HG03159 (cell line): ENCODE measurements at regions not wholly inside any gene's neighbourhood (a gene's known extent, or its start where the extent isn't known, plus 50 kb on each side); places are given as distances from the start of the nearest gene placed in this dataset.

Experiments used
- ATAC-seq: cut with Tn5 transposase; IDR thresholded peaks from one replicate; pipeline ENCODE4 v1.9.1; 2021; ENCODE audit warnings: mild to moderate bottlenecking, moderate library complexity; ENCODE audit not compliant: unreplicated experiment

- no peak for ATAC-seq
These were observed 83.5 kb upstream of the STARD13 start for GRCh38 chr13:33369073-33369472.

- no peak for ATAC-seq
These were observed 86.8 kb upstream of the STARD13 start for GRCh38 chr13:33372251-33372919.

GRCh38 chr13:33373624-33374023 is 88.1 kb upstream of the STARD13 start:
- ATAC-seq = no peak

- ATAC-seq = no peak
These were observed 89.9 kb upstream of the STARD13 start for GRCh38 chr13:33375421-33375820.

- no peak for ATAC-seq
These were observed 90.7 kb upstream of the STARD13 start for GRCh38 chr13:33376212-33376611.

- ATAC-seq = no peak
These were observed 91.9 kb upstream of the STARD13 start for GRCh38 chr13:33377411-33377810.

GRCh38 chr13:33377825-33378224 is 92.3 kb upstream of the STARD13 start:
- no peak for ATAC-seq

- no peak for ATAC-seq
These were observed 94.1 kb upstream of the STARD13 start for GRCh38 chr13:33379608-33380007.

GRCh38 chr13:33380487-33381079 is 95.0 kb upstream of the STARD13 start:
- no peak for ATAC-seq

GRCh38 chr13:33381180-33381579 is 95.6 kb upstream of the STARD13 start:
- ATAC-seq = no peak

GRCh38 chr13:33381906-33382305 is 96.4 kb upstream of the STARD13 start:
- ATAC-seq = no peak

- no peak for ATAC-seq
These were observed 98.4 kb upstream of the STARD13 start for GRCh38 chr13:33383724-33384577.

- ATAC-seq = no peak
These were observed 102.9 kb upstream of the STARD13 start for GRCh38 chr13:33388286-33388998.

- ATAC-seq = no peak
These were observed 107.3 kb upstream of the STARD13 start for GRCh38 chr13:33392794-33393405.

- no peak for ATAC-seq
These were observed 108.9 kb upstream of the STARD13 start for GRCh38 chr13:33394294-33394932.

GRCh38 chr13:33401238-33401637 is 115.7 kb upstream of the STARD13 start:
- no peak for ATAC-seq

- no peak for ATAC-seq
These were observed 117.4 kb upstream of the STARD13 start for GRCh38 chr13:33402975-33403374.

GRCh38 chr13:33403807-33404362 is 118.3 kb upstream of the STARD13 start:
- no peak for ATAC-seq

- no peak for ATAC-seq
These were observed 119.8 kb upstream of the STARD13 start for GRCh38 chr13:33405371-33405770.
